ENCODE measurements at regions not wholly inside any gene's neighbourhood (a gene's known extent, or its start where the extent isn't known, plus 50 kb on each side); places are given as distances from the start of the nearest gene placed in this dataset.
"Not testable (repeated sequence)": the region's sequence is repeated elsewhere in the genome, so short reads cannot be mapped to it uniquely, and the experiment has no call there.

- H3K27me3 ChIP-seq = no peaks in the 10 kb centered on the region
- no peak for TF ChIP-seq CTCF (IDR thresholded peaks at IDR 0.05)
- intact Hi-C loops (cut with DNase I; ENCODE audit: low total_unique reads) = no loop called here
- H3K36me3 ChIP-seq = no peaks in the 10 kb centered on the region
- H3K9me3 ChIP-seq = no peaks in the 10 kb centered on the region
- no peak overlapping the region for H3K4me3 ChIP-seq
- no peak for DNase-seq
- no peak overlapping the region for H3K27ac ChIP-seq
- no peaks in the 10 kb centered on the region for H3K4me1 ChIP-seq
These were observed 978.1 kb downstream of the C4orf33 start for GRCh38 chr4:130074096-130074495.

GRCh38 chr4:130077275-130077674 lies 981.3 kb downstream of the C4orf33 start:
- Histone ChIP-seq H3K4me3 (no peak overlapping the region), H3K36me3 (no peaks in the 10 kb centered on the region), H3K27ac (no peak overlapping the region), H3K4me1 (no peaks in the 10 kb centered on the region), H3K27me3 (no peaks in the 10 kb centered on the region), H3K9me3 (no peaks in the 10 kb centered on the region)
- intact Hi-C loops (cut with DNase I; ENCODE audit: low total_unique reads) = no loop called here
- no peak for TF ChIP-seq CTCF (IDR thresholded peaks at IDR 0.05)
- no peak for DNase-seq

GRCh38 chr4:130079027-130079426 lies 983.1 kb downstream of the C4orf33 start:
- H3K4me3 ChIP-seq; DNase-seq; H3K4me1 ChIP-seq; H3K36me3 ChIP-seq; intact Hi-C loops (cut with DNase I; ENCODE audit: low total_unique reads); H3K27ac ChIP-seq; H3K27me3 ChIP-seq; H3K9me3 ChIP-seq: not testable (repeated sequence)

GRCh38 chr4:130080872-130081451 lies 985.0 kb downstream of the C4orf33 start:
- Histone ChIP-seq H3K4me1 (no peaks in the 10 kb centered on the region), H3K9me3 (no peaks in the 10 kb centered on the region), H3K27ac (no peak overlapping the region), H3K27me3 (no peaks in the 10 kb centered on the region), H3K36me3 (no peaks in the 10 kb centered on the region), H3K4me3 (no peak overlapping the region)
- intact Hi-C loops (cut with DNase I; ENCODE audit: low total_unique reads) = no loop called here
- DNase-seq = no peak
- TF ChIP-seq CTCF (IDR thresholded peaks at IDR 0.05) = no peak

GRCh38 chr4:130090427-130090826 lies 994.5 kb downstream of the C4orf33 start:
- intact Hi-C loops (cut with DNase I; ENCODE audit: low total_unique reads) = no loop called here
- no peaks in the 10 kb centered on the region for H3K27me3 ChIP-seq
- H3K36me3 ChIP-seq = no peaks in the 10 kb centered on the region
- TF ChIP-seq CTCF (IDR thresholded peaks at IDR 0.05) = no peak
- H3K4me3 ChIP-seq = no peak overlapping the region
- no peak overlapping the region for H3K27ac ChIP-seq
- H3K4me1 ChIP-seq = no peaks in the 10 kb centered on the region
- no peaks in the 10 kb centered on the region for H3K9me3 ChIP-seq
- DNase-seq = no peak

- Histone ChIP-seq H3K4me3 (no peak overlapping the region), H3K36me3 (no peaks in the 10 kb centered on the region), H3K27ac (no peak overlapping the region), H3K4me1 (no peaks in the 10 kb centered on the region), H3K9me3 (no peaks in the 10 kb centered on the region), H3K27me3 (no peaks in the 10 kb centered on the region)
- intact Hi-C loops (cut with DNase I; ENCODE audit: low total_unique reads) = no loop called here
- no peak for TF ChIP-seq CTCF (IDR thresholded peaks at IDR 0.05)
- no peak for DNase-seq
These were observed 996.4 kb downstream of the C4orf33 start for GRCh38 chr4:130092187-130093015.
